ENCODE measurements at regions not wholly inside any gene's neighbourhood (a gene's known extent, or its start where the extent isn't known, plus 50 kb on each side); places are given as distances from the start of the nearest gene placed in this dataset.

DNA sequence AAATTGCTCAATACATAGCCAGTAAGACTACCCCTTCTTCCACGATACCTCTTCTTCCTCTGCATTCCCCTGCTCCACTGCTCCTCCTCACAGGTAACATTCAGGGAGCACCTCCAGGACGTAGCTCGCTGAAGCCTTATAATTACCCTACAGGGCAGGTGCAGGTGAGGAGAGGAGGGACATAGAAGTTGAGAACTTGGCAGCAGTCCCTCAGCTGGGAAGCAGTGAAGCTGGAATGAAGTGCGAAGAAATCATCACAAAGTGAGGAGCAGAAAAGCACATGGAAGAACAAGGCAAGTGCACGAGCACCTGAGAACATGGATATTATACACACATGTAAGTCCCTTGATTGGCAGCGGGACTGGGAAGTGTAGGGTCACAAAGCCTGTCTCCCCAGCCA, 118.2 kb downstream of the HSD17B3 start:
- no CpG with 5 or more reads among the region's 6 CpGs for WGBS (ENCODE audit: insufficient coverage, low lambda C conversion rate)
- Histone ChIP-seq H3K27ac (ENCODE audit: low read length) (no peak overlapping the region), H3K27me3 (ENCODE audit: control insufficient read depth, insufficient read depth, low read length) (no peaks in the 10 kb centered on the region), H3K4me3 (ENCODE audit: low read length) (no peak overlapping the region), H3K4me1 (ENCODE audit: control insufficient read depth, insufficient read depth, low read length) (peaks cover 17% of the 10 kb centered on the region), H3K36me3 (ENCODE audit: control insufficient read depth, insufficient read depth, low read length) (no peaks in the 10 kb centered on the region), H3K9me3 (ENCODE audit: control insufficient read depth, low read depth, low read length) (no peaks in the 10 kb centered on the region)
- DNase-seq, result no peak

DNA sequence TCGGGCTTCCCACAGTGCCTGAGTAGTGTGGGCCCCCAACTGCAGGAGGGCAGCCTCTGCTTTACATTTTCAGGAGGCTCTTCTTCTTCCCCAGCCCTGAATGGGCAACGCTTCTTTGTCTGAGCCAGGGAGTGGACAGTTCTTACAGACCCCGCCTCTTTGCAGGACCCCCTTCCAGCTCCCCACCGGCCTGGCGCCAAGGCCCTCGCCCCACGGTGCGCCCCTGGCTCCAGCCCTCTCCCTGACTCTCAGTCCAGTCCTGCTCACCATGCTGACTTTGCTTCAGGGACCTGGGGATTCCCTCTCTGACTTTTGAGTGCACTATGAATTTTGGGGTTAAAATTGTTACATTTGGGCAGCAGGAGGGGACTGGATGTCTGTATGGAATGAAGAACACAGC, 123.8 kb downstream of the HSD17B3 start:
- Histone ChIP-seq H3K4me3 (ENCODE audit: low read length) (no peak overlapping the region), H3K27me3 (ENCODE audit: control insufficient read depth, insufficient read depth, low read length) (no peaks in the 10 kb centered on the region), H3K36me3 (ENCODE audit: control insufficient read depth, insufficient read depth, low read length) (no peaks in the 10 kb centered on the region), H3K27ac (ENCODE audit: low read length) (no peak overlapping the region), H3K4me1 (ENCODE audit: control insufficient read depth, insufficient read depth, low read length) (peaks cover 21% of the 10 kb centered on the region), H3K9me3 (ENCODE audit: control insufficient read depth, low read depth, low read length) (no peaks in the 10 kb centered on the region)
- WGBS (ENCODE audit: insufficient coverage, low lambda C conversion rate), result no CpG with 5 or more reads among the region's 8 CpGs
- no peak for DNase-seq

- DNase-seq, result no peak
- no peak overlapping the region for H3K4me3 ChIP-seq (ENCODE audit: low read length)
- no peaks in the 10 kb centered on the region for H3K36me3 ChIP-seq (ENCODE audit: control insufficient read depth, insufficient read depth, low read length)
- no peak overlapping the region for H3K27ac ChIP-seq (ENCODE audit: low read length)
- peaks cover 21% of the 10 kb centered on the region for H3K4me1 ChIP-seq (ENCODE audit: control insufficient read depth, insufficient read depth, low read length)
- WGBS (ENCODE audit: insufficient coverage, low lambda C conversion rate), result 100% methylated on average over 1 of the region's 4 CpGs
- H3K27me3 ChIP-seq (ENCODE audit: control insufficient read depth, insufficient read depth, low read length), result no peaks in the 10 kb centered on the region
- H3K9me3 ChIP-seq (ENCODE audit: control insufficient read depth, low read depth, low read length), result no peaks in the 10 kb centered on the region
Observed at GRCh38 chr9:96177719-96178028, 124.3 kb downstream of the HSD17B3 start.

DNA sequence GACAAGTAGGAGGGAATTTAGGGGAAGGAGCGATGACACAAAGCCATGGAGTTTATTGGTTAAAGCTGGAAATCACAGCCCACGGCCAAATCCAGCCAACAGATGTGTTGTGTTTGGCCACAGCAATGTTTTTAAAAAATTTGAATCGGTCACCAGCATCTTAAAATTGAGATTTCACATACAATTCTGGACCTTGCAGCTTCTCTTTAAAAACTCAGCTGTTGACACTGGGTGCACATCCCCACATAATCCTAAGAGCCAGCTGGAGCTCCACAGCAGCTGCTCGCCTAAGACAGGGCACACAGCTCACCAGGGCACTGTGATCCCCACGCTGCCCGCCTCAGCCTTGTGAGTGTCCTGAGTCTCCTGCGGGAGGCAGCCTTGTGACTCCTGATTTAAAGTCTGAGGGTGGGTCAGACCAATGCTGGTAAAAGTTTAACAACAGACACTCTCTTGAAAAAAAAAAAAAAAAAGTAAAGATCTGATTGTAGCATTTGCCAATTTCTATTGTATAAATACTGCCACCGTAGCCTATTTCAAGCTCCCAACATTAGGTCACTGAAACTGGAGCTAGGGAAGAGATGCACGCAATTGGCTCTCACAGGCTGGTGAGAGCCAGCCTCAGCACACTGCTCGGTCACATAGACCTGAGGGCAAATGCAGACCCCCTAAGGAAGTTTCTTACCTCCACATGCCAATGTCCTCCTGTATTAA, 124.8 kb downstream of the HSD17B3 start:
- no CpG with 5 or more reads among the region's 10 CpGs for WGBS (ENCODE audit: insufficient coverage, low lambda C conversion rate)

DNA sequence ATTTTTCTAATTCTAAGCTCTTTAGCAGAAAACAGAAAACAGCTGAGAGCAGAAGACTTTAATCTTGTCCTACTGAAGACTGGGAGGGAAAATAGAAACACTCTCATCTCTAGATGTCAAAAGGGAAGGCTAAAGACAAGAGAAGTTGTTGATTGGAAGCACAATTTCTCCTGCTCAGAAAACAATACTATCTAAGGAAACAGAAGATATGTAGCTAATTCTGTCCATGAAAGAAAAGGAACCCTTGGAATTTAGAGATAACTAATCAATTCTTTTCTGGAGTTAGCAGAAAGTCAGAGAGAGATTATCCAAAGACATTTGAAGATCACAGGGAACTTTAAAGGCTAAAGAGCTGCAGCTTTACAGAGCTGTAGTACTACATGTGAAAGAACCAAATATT, 126.2 kb downstream of the HSD17B3 start:
- Histone ChIP-seq H3K27me3 (ENCODE audit: control insufficient read depth, insufficient read depth, low read length) (no peaks in the 10 kb centered on the region), H3K4me3 (ENCODE audit: low read length) (no peak overlapping the region), H3K9me3 (ENCODE audit: control insufficient read depth, low read depth, low read length) (no peaks in the 10 kb centered on the region), H3K36me3 (ENCODE audit: control insufficient read depth, insufficient read depth, low read length) (no peaks in the 10 kb centered on the region), H3K27ac (ENCODE audit: low read length) (no peak overlapping the region), H3K4me1 (ENCODE audit: control insufficient read depth, insufficient read depth, low read length) (peaks cover 21% of the 10 kb centered on the region)
- DNase-seq, result no peak

More for the DNA sequence above, 124.8 kb downstream of the HSD17B3 start:
- H3K27me3 ChIP-seq (ENCODE audit: control insufficient read depth, insufficient read depth, low read length), result no peaks in the 10 kb centered on the region
- peak; percentile 60 to 76 for DNase-seq
- H3K4me3 ChIP-seq (ENCODE audit: low read length), result no peak overlapping the region
- H3K4me1 ChIP-seq (ENCODE audit: control insufficient read depth, insufficient read depth, low read length), result peaks cover 21% of the 10 kb centered on the region
- H3K27ac ChIP-seq (ENCODE audit: low read length), result no peak overlapping the region
- no peaks in the 10 kb centered on the region for H3K36me3 ChIP-seq (ENCODE audit: control insufficient read depth, insufficient read depth, low read length)
- H3K9me3 ChIP-seq (ENCODE audit: control insufficient read depth, low read depth, low read length), result no peaks in the 10 kb centered on the region

- Histone ChIP-seq H3K4me3 (ENCODE audit: low read length) (no peak overlapping the region), H3K27ac (ENCODE audit: low read length) (no peak overlapping the region), H3K36me3 (ENCODE audit: control insufficient read depth, insufficient read depth, low read length) (no peaks in the 10 kb centered on the region), H3K4me1 (ENCODE audit: control insufficient read depth, insufficient read depth, low read length) (peaks cover 21% of the 10 kb centered on the region), H3K9me3 (ENCODE audit: control insufficient read depth, low read depth, low read length) (no peaks in the 10 kb centered on the region), H3K27me3 (ENCODE audit: control insufficient read depth, insufficient read depth, low read length) (no peaks in the 10 kb centered on the region)
- WGBS (ENCODE audit: insufficient coverage, low lambda C conversion rate), result no CpG with 5 or more reads among the region's 1 CpG
- peak in 1 of 2 donors; percentile 61 for DNase-seq
Observed at GRCh38 chr9:96175001-96175400, 127.0 kb downstream of the HSD17B3 start.

- Histone ChIP-seq H3K27me3 (ENCODE audit: control insufficient read depth, insufficient read depth, low read length) (no peaks in the 10 kb centered on the region), H3K36me3 (ENCODE audit: control insufficient read depth, insufficient read depth, low read length) (no peaks in the 10 kb centered on the region), H3K4me3 (ENCODE audit: low read length) (no peak overlapping the region), H3K4me1 (ENCODE audit: control insufficient read depth, insufficient read depth, low read length) (peaks cover 23% of the 10 kb centered on the region), H3K9me3 (ENCODE audit: control insufficient read depth, low read depth, low read length) (no peaks in the 10 kb centered on the region), H3K27ac (ENCODE audit: low read length) (no peak overlapping the region)
- 100% methylated on average over 1 of the region's 3 CpGs for WGBS (ENCODE audit: insufficient coverage, low lambda C conversion rate)
- DNase-seq, result no peak
Observed at GRCh38 chr9:96174371-96174770, 127.6 kb downstream of the HSD17B3 start.

GRCh38 chr9:96173640-96174039, 128.3 kb downstream of the HSD17B3 start:
- no peaks in the 10 kb centered on the region for H3K27me3 ChIP-seq (ENCODE audit: control insufficient read depth, insufficient read depth, low read length)
- H3K27ac ChIP-seq (ENCODE audit: low read length), result no peak overlapping the region
- WGBS (ENCODE audit: insufficient coverage, low lambda C conversion rate), result no CpG with 5 or more reads among the region's 7 CpGs
- no peaks in the 10 kb centered on the region for H3K36me3 ChIP-seq (ENCODE audit: control insufficient read depth, insufficient read depth, low read length)
- H3K9me3 ChIP-seq (ENCODE audit: control insufficient read depth, low read depth, low read length), result no peaks in the 10 kb centered on the region
- peak in 1 of 2 donors; percentile 18 for DNase-seq
- peaks cover 27% of the 10 kb centered on the region for H3K4me1 ChIP-seq (ENCODE audit: control insufficient read depth, insufficient read depth, low read length)
- no peak overlapping the region for H3K4me3 ChIP-seq (ENCODE audit: low read length)

GRCh38 chr9:96172797-96173196, 129.2 kb downstream of the HSD17B3 start:
- H3K9me3 ChIP-seq (ENCODE audit: control insufficient read depth, low read depth, low read length), result no peaks in the 10 kb centered on the region
- DNase-seq, result peak in 1 of 2 donors; percentile 26
- WGBS (ENCODE audit: insufficient coverage, low lambda C conversion rate), result 100% methylated on average over 2 of the region's 5 CpGs
- peaks cover 22% of the 10 kb centered on the region for H3K4me1 ChIP-seq (ENCODE audit: control insufficient read depth, insufficient read depth, low read length)
- H3K27ac ChIP-seq (ENCODE audit: low read length), result no peak overlapping the region
- no peaks in the 10 kb centered on the region for H3K27me3 ChIP-seq (ENCODE audit: control insufficient read depth, insufficient read depth, low read length)
- no peak overlapping the region for H3K4me3 ChIP-seq (ENCODE audit: low read length)
- H3K36me3 ChIP-seq (ENCODE audit: control insufficient read depth, insufficient read depth, low read length), result no peaks in the 10 kb centered on the region

- no peak overlapping the region for H3K4me3 ChIP-seq (ENCODE audit: low read length)
- H3K27me3 ChIP-seq (ENCODE audit: control insufficient read depth, insufficient read depth, low read length), result no peaks in the 10 kb centered on the region
- H3K27ac ChIP-seq (ENCODE audit: low read length), result no peak overlapping the region
- H3K36me3 ChIP-seq (ENCODE audit: control insufficient read depth, insufficient read depth, low read length), result no peaks in the 10 kb centered on the region
- whole genome bisulfite sequencing (ENCODE audit: insufficient coverage, low lambda C conversion rate), result no CpG with 5 or more reads among the region's 6 CpGs
- DNase-seq, result peak in 1 of 2 donors; percentile 29
- peaks cover 16% of the 10 kb centered on the region for H3K4me1 ChIP-seq (ENCODE audit: control insufficient read depth, insufficient read depth, low read length)
- no peaks in the 10 kb centered on the region for H3K9me3 ChIP-seq (ENCODE audit: control insufficient read depth, low read depth, low read length)
Observed at GRCh38 chr9:96171728-96172127, 130.2 kb downstream of the HSD17B3 start.

GRCh38 chr9:96169901-96170300, 132.1 kb downstream of the HSD17B3 start:
- H3K27me3 ChIP-seq (ENCODE audit: control insufficient read depth, insufficient read depth, low read length), result no peaks in the 10 kb centered on the region
- peaks cover 13% of the 10 kb centered on the region for H3K4me1 ChIP-seq (ENCODE audit: control insufficient read depth, insufficient read depth, low read length)
- no peak for DNase-seq
- WGBS (ENCODE audit: insufficient coverage, low lambda C conversion rate), result 100% methylated on average over 1 of the region's 6 CpGs
- H3K9me3 ChIP-seq (ENCODE audit: control insufficient read depth, low read depth, low read length), result no peaks in the 10 kb centered on the region
- H3K27ac ChIP-seq (ENCODE audit: low read length), result peak overlapping the region; percentile 51
- no peak overlapping the region for H3K4me3 ChIP-seq (ENCODE audit: low read length)
- H3K36me3 ChIP-seq (ENCODE audit: control insufficient read depth, insufficient read depth, low read length), result no peaks in the 10 kb centered on the region

Data from large intestine (tissue), 3 donors.